KMS-11 (cell line): ENCODE measurements at regions not wholly inside any gene's neighbourhood (a gene's known extent, or its start where the extent isn't known, plus 50 kb on each side); places are given as distances from the start of the nearest gene placed in this dataset.

Source experiments
- H2AFZ ChIP-seq: fragments of 200-600 bp; sonication (generic); 2 replicates; pipeline ENCODE4 v1.6.1; 2016; ENCODE audit warnings: antibody characterized with exemption, mixed run types, low read depth
- H3K27ac ChIP-seq: fragments of 200-600 bp; sonication (generic); 2 replicates; pipeline ENCODE4 v1.6.1; 2016; ENCODE audit warnings: mild to moderate bottlenecking, mixed run types
- H3K27me3 ChIP-seq: fragments of 200-600 bp; sonication (generic); 2 replicates; pipeline ENCODE4 v1.6.1; 2017; ENCODE audit warnings: mild to moderate bottlenecking, low read depth, mixed run types, moderate library complexity; ENCODE audit not compliant: insufficient read depth
- H3K36me3 ChIP-seq: fragments of 200-600 bp; sonication (generic); 2 replicates; pipeline ENCODE4 v1.6.1; 2017; ENCODE audit warnings: mild to moderate bottlenecking, mixed run types; ENCODE audit not compliant: insufficient read depth
- H3K4me1 ChIP-seq: fragments of 200-600 bp; sonication (generic); 2 replicates; pipeline ENCODE4 v1.6.1; 2016; ENCODE audit warnings: mild to moderate bottlenecking, low read depth, mixed run types; ENCODE audit not compliant: poor library complexity, severe bottlenecking
- H3K4me2 ChIP-seq: fragments of 200-600 bp; sonication (generic); 2 replicates; pipeline ENCODE4 v1.7.0; 2016; ENCODE audit warnings: mild to moderate bottlenecking, mixed run types
- H3K4me3 ChIP-seq: fragments of 200-600 bp; sonication (generic); IDR thresholded peaks from 2 replicates; pipeline ENCODE4 v1.6.1; 2017; ENCODE audit warnings: low read depth, low read length, mixed read lengths; ENCODE audit not compliant: insufficient read depth
- H3K79me2 ChIP-seq: fragments of 200-600 bp; sonication (generic); 2 replicates; pipeline ENCODE4 v1.6.1; 2016; ENCODE audit warnings: low read depth, mixed run types; ENCODE audit not compliant: insufficient read depth
- H3K9ac ChIP-seq: fragments of 200-600 bp; sonication (generic); 2 replicates; pipeline ENCODE4 v1.6.1; 2016; ENCODE audit warnings: mild to moderate bottlenecking, mixed run types
- H4K20me1 ChIP-seq: fragments of 200-600 bp; sonication (generic); 2 replicates; pipeline ENCODE4 v1.6.1; 2016; ENCODE audit warnings: mild to moderate bottlenecking, mixed run types; ENCODE audit not compliant: insufficient read depth
- TF ChIP-seq, protein P1 (sequence below): fragments of 200-600 bp; sonication (generic); conservative IDR thresholded peaks from 2 replicates; pipeline ENCODE4 v1.6.1; 2017; ENCODE audit warnings: low read depth, mild to moderate bottlenecking, antibody characterized with exemption, low read length, moderate library complexity, mixed read lengths

DNA sequence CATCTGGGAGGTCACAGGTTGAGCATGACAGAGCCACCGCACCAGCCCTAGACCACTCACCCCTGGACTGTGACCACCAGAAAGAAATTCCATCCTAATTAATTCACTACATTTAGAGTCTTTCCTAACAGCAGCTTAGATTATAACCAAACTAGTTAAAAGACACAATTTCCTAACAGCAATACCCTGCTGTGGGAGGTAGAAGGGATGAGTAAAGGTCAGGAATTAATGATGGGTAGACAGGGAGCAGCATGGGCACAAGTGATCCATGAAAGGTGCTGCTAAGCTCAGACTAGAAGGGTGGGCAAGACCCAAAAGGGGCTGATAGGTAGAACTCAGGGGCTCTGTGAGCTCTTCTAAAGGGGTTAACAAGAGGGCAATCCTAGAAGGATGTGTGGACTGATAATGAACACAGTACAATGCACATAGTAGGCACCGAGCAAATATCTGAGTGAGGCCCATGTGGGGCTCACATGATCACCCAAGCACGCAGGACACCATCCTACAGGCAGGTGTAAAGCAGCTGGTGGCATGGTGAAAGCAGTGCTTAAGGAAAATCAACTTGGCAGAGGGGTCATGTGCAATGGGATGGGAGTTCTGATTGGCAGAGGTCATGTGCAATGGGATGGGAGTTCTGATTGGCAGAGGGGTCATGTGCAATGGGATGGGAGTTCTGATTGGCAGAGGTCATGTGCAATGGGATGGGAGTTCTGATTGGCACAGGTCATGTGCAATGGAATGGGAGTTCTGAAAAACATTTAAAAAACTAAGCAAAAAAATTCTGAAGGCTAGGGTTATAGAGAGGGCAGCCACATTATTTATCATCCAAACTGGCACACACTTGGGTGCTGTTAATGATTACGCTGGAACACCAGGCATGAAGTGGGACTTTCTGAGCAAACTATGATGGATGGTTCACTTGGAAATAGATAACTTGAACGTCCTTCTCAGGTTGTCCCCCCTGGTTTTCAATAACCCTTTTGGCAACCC, 188.2 kb upstream of the FOXQ1 start:
- H3K4me3 ChIP-seq, result no peak overlapping the region
- no peak overlapping the region for H3K4me2 ChIP-seq
- H3K9ac ChIP-seq, result no peak overlapping the region
- H3K27me3 ChIP-seq, result no peaks in the 10 kb centered on the region
- H3K27ac ChIP-seq, result no peak overlapping the region
- H2AFZ ChIP-seq, result no peak overlapping the region
- TF ChIP-seq, protein P1, sequence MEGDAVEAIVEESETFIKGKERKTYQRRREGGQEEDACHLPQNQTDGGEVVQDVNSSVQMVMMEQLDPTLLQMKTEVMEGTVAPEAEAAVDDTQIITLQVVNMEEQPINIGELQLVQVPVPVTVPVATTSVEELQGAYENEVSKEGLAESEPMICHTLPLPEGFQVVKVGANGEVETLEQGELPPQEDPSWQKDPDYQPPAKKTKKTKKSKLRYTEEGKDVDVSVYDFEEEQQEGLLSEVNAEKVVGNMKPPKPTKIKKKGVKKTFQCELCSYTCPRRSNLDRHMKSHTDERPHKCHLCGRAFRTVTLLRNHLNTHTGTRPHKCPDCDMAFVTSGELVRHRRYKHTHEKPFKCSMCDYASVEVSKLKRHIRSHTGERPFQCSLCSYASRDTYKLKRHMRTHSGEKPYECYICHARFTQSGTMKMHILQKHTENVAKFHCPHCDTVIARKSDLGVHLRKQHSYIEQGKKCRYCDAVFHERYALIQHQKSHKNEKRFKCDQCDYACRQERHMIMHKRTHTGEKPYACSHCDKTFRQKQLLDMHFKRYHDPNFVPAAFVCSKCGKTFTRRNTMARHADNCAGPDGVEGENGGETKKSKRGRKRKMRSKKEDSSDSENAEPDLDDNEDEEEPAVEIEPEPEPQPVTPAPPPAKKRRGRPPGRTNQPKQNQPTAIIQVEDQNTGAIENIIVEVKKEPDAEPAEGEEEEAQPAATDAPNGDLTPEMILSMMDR, result no peak
- H3K79me2 ChIP-seq, result no peaks in the 10 kb centered on the region
- peaks cover 3% of the 10 kb centered on the region for H3K4me1 ChIP-seq
- no peaks in the 10 kb centered on the region for H3K36me3 ChIP-seq
- H4K20me1 ChIP-seq, result no peaks in the 10 kb centered on the region

DNA sequence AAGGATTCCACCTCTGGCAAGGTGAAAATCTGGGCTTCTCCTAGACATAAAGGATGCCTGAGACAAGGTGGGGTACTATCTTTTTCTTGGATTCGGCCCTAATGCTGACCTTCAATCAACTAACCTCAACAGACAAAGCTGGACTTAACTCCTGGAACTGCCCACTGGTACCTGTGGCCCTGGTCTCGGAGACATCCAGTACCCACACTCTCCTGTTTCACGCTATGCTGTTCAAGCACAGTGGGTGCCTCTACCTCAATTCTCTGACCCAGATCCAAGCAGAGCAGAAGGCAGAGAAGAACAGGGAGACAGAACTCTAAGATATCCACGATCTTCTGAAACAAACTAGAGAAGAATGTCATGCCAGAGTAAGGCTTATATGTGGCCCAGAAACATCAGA, 189.8 kb upstream of the FOXQ1 start:
- Histone ChIP-seq H3K4me1 (peaks cover 3% of the 10 kb centered on the region), H3K4me2 (no peak overlapping the region), H3K36me3 (no peaks in the 10 kb centered on the region), H4K20me1 (no peaks in the 10 kb centered on the region), H3K27me3 (no peaks in the 10 kb centered on the region), H3K9ac (no peak overlapping the region), H3K79me2 (no peaks in the 10 kb centered on the region), H3K27ac (no peak overlapping the region), H2AFZ (no peak overlapping the region), H3K4me3 (no peak overlapping the region)
- TF ChIP-seq, protein P1, result no peak

DNA sequence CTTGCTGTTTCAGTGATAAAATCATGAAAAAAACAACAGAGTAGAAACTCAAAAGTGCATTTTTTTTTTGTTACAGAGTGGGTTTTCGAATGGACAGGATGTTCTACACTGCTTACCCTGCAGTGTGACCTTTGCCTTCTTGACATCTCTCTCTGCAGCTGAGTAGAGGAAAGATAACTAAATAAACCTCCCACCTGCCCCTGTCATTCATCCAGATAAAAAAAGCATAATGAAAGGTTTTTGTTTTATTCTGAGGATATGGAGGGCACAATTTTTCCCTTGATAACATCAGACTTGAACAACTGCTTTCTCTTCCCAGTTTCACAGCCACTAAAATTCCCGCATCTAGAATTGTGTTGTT, 193.6 kb upstream of the FOXQ1 start:
- H4K20me1 ChIP-seq, result no peaks in the 10 kb centered on the region
- no peak overlapping the region for H3K4me2 ChIP-seq
- H3K27ac ChIP-seq, result no peak overlapping the region
- no peaks in the 10 kb centered on the region for H3K27me3 ChIP-seq
- no peak overlapping the region for H3K9ac ChIP-seq
- no peak overlapping the region for H2AFZ ChIP-seq
- H3K36me3 ChIP-seq, result no peaks in the 10 kb centered on the region
- H3K4me1 ChIP-seq, result peaks cover 3% of the 10 kb centered on the region
- H3K4me3 ChIP-seq, result no peak overlapping the region
- H3K79me2 ChIP-seq, result no peaks in the 10 kb centered on the region
- TF ChIP-seq, protein P1, result no peak

DNA sequence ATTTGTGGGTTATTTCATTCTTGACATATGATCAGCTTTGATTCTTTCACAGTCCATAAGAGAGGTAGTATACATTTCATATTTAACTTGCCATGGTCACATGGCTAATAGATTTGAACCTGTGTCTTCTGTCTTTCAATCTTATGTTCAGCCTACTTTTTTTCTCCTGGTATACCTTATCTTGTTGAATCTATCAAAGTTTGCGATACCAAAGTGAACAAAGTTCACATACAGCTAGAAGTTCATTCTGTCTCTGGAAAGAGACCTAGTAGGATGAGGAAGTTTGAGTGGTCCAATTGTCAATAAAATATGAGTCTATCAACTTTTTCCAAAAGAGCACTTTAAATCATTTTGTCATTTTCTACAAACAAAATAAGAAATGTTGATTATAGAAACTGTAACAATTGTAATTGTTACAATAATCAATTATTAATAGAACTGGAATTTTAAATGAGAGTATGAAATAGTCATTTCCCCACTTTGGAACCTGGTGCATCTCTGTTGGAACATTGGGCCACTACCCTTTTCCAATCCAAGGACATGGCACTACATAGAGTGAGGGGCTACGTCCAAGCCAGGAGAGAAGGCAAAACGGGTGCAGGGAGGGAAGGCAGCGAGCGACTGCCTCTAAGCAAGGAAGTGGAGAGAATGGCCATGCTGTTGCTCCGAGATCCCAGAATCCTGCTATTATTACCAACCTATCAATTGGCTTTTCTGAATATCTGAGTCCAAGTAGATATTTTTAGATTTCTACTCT, 194.2 kb upstream of the FOXQ1 start:
- Histone ChIP-seq H4K20me1 (no peaks in the 10 kb centered on the region), H3K27me3 (no peaks in the 10 kb centered on the region), H3K4me3 (no peak overlapping the region), H3K4me2 (no peak overlapping the region), H3K27ac (no peak overlapping the region), H3K36me3 (no peaks in the 10 kb centered on the region), H3K79me2 (no peaks in the 10 kb centered on the region), H2AFZ (no peak overlapping the region), H3K9ac (no peak overlapping the region), H3K4me1 (no peaks in the 10 kb centered on the region)
- TF ChIP-seq, protein P1, result no peak
